ENCODE measurements at regions not wholly inside any gene's neighbourhood (a gene's known extent, or its start where the extent isn't known, plus 50 kb on each side); places are given as distances from the start of the nearest gene placed in this dataset.

DNA sequence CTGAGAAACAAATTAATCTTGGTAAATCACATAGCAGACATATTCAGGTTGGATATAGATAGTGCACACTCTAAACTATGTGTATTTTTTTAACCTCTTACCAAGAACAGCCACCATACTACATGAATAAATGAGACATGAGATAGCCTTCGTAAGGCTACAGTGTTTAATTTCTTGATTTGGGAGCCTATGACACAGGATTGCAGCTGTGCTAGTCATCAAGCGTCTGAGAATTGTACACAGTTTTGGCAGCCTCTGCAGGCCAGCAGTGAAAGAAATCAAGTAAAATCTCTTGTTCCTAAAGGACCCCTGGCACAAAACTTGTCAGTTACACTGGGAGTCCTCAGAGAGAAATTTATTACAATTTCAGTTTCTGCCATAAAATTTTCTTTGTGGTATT is 236.1 kb downstream of the C12orf50 start:
- Mint-ChIP-seq H3K9me3 (no peaks in the 10 kb centered on the region), H3K36me3 (no peaks in the 10 kb centered on the region), H3K27ac (no peak overlapping the region), H3K4me1 (no peaks in the 10 kb centered on the region), H3K27me3 (no peaks in the 10 kb centered on the region), H3K4me3 (no peak overlapping the region)
- ATAC-seq (ENCODE audit: low read depth), result no peak
- no peak for DNase-seq (ENCODE audit: low spot score in 2 of 2)

DNA sequence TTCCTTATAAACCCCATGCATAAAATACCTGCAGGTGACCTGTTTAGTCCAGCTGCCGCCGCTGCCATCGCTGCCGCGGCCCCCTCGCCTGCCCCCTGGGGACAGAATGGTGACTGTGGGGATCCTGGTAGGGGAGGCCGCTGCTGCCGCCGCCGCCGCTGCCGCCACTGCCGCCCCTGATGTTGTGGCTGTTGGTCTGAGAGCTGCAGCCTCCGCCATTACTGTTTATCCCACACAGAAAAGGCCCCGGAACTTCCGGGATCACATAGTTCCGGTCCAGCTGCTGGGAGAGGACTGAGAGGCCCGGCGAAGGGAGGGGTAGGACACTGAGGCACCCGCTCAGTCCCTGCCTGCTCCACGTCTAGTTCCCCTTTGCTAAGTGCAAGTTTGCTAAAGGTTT is 244.9 kb downstream of the C12orf50 start:
- ATAC-seq (ENCODE audit: low read depth), result no peak
- Mint-ChIP-seq H3K4me3 (no peak overlapping the region), H3K27me3 (no peaks in the 10 kb centered on the region), H3K4me1 (no peaks in the 10 kb centered on the region), H3K9me3 (no peaks in the 10 kb centered on the region), H3K27ac (no peak overlapping the region), H3K36me3 (no peaks in the 10 kb centered on the region)
- DNase-seq (ENCODE audit: low spot score in 2 of 2), result no peak

DNA sequence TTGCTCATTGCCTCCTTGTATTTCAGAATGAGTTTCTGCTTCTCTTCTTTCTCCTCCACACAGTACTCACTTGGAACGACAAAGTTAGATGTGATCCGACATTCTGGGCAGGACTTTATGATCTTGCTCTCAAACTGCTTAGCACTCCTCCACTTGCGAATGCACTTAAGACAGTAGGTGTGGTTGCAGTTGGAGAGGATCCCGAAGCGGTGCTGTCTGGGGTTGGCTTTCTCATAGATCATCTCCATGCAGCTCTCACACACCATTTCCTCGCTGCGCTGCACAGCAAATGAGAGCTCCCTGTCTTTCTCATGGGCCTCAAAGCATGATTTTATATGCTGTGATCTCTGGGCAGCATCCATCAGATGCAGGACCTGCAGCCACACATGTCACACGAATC is 245.7 kb downstream of the C12orf50 start:
- Mint-ChIP-seq H3K9me3 (no peaks in the 10 kb centered on the region), H3K27ac (no peak overlapping the region), H3K4me3 (no peak overlapping the region), H3K4me1 (no peaks in the 10 kb centered on the region), H3K27me3 (no peaks in the 10 kb centered on the region), H3K36me3 (no peaks in the 10 kb centered on the region)
- ATAC-seq (ENCODE audit: low read depth) (no peak), DNase-seq (ENCODE audit: low spot score in 2 of 2) (no peak)

DNA sequence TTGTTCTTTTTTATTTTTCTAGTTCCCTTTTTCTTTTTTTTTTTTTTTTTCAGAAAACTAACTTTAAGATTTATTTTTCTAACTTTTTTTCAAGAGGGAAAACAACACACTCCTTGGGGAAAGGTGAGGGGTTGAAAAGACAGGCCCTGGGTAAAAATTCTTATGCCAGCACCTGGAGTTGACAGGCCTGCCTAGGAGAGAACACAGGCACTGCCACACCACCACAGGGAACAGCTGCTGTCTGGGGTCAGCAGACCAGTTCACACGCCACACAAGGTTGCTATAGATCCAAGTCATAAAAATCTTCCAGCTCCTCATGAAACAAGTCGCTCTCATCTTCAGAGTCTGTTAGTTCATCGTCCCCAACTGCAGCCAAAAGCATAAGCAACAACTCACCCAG is 246.4 kb downstream of the C12orf50 start:
- DNase-seq (ENCODE audit: low spot score in 2 of 2), result no peak
- ATAC-seq (ENCODE audit: low read depth), result no peak
- Mint-ChIP-seq H3K27ac (no peak overlapping the region), H3K36me3 (no peaks in the 10 kb centered on the region), H3K4me1 (no peaks in the 10 kb centered on the region), H3K9me3 (no peaks in the 10 kb centered on the region), H3K27me3 (no peaks in the 10 kb centered on the region), H3K4me3 (no peak overlapping the region)

DNA sequence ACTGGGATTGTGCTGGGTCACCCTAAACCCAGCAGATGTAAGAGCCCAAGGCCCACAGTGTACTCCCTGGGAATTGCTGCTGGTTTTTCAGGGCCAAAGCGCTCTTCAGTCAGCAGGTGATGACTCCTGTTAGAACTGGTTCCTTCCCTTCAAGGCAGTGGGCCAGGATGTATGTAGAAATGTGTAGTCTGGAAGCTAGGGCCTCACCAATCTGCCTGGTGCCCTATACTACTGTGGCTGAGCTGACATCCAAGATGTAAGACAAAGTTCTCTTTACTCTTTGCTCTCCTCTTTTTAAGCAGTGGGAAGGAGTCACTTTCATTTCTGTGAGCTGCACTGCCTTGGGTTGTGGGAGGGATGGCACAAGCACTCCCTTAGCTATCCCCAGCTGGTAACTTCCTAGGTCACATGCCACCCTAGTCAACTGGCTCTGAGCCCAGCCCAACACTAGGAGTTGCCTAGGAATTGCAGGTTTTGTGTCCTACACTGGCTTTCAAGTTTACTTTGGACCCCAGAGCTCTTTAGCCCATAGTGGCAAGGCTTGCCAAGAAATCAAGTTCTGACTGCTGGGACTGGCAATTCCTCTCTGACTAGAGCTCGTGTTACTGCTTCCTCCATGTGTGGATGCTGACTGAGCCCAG is 249.2 kb downstream of the C12orf50 start:
- Mint-ChIP-seq H3K4me3 (no peak overlapping the region), H3K27ac (no peak overlapping the region), H3K27me3 (no peaks in the 10 kb centered on the region), H3K36me3 (no peaks in the 10 kb centered on the region), H3K4me1 (no peaks in the 10 kb centered on the region), H3K9me3 (no peaks in the 10 kb centered on the region)
- ATAC-seq (ENCODE audit: low read depth) (no peak), DNase-seq (ENCODE audit: low spot score in 2 of 2) (no peak)

DNA sequence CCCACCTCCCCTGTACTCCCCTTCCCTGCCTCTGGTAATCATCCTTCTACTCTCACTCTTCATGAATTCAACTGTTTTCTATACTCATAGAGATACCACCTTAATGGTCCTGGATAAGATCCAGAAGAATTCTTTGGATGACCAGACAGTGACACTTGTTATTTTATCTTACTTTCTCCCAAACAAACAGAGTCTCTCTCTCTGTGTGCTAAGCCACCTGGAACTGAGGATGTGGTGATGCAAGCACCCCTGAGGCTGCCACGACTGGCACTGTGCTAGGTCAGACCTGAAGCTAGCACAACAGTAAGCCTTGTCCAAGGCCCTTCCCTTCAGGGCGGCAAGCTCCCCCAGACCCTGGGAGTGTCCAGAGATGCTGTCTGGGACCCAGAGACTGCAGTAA is 250.2 kb downstream of the C12orf50 start:
- no peaks in the 10 kb centered on the region for H3K36me3 Mint-ChIP-seq
- no peak overlapping the region for H3K4me3 Mint-ChIP-seq
- DNase-seq (ENCODE audit: low spot score in 2 of 2) (no peak), ATAC-seq (ENCODE audit: low read depth) (no peak)
- H3K4me1 Mint-ChIP-seq, result no peaks in the 10 kb centered on the region
- H3K9me3 Mint-ChIP-seq, result no peaks in the 10 kb centered on the region
- no peak overlapping the region for H3K27ac Mint-ChIP-seq
- no peaks in the 10 kb centered on the region for H3K27me3 Mint-ChIP-seq

DNA sequence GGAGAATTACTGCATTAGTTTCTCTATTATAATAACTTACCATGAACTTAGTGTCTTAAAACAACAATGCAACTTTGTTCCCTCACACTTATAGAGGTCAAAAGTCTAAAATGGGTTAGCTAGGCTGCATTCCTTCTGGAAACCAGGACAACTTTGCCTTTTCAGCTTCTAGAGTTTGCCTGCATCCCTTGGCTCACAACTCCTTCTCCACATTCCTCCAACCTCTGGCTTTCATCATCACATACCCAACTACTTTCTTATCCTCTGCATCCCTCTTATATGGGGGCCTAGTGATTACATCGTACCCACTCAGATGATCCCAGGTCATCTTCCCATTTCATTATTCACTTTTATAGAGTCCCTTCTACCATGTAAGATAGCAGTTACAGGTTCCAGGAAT is 251.1 kb downstream of the C12orf50 start:
- H3K4me3 Mint-ChIP-seq, result no peak overlapping the region
- H3K27ac Mint-ChIP-seq, result no peak overlapping the region
- DNase-seq (ENCODE audit: low spot score in 2 of 2) (no peak), ATAC-seq (ENCODE audit: low read depth) (no peak)
- H3K9me3 Mint-ChIP-seq, result no peaks in the 10 kb centered on the region
- no peaks in the 10 kb centered on the region for H3K27me3 Mint-ChIP-seq
- H3K4me1 Mint-ChIP-seq, result no peaks in the 10 kb centered on the region
- no peaks in the 10 kb centered on the region for H3K36me3 Mint-ChIP-seq

DNA sequence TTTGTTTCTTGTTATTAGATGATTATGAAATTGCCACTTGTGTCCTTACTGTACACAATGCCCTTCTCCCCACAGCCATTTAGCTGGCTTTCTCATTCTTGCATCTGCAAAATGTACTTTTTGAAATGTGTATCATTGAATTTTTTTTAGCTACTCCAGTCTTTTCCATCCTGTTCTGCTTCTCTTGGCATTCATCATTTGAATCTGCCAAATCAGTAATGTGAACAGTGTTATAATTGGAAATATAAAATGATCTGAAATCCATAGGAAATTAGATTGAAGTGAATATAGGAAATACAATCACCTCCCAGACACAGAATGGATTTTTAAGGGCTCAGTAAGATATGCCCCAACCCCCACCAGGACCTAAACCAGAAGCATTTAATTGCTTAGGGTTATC is 253.4 kb downstream of the C12orf50 start:
- ATAC-seq (ENCODE audit: low read depth) (no peak), DNase-seq (ENCODE audit: low spot score in 2 of 2) (no peak)
- H3K4me1 Mint-ChIP-seq, result no peaks in the 10 kb centered on the region
- no peaks in the 10 kb centered on the region for H3K36me3 Mint-ChIP-seq
- H3K27me3 Mint-ChIP-seq, result no peaks in the 10 kb centered on the region
- H3K27ac Mint-ChIP-seq, result no peak overlapping the region
- no peaks in the 10 kb centered on the region for H3K9me3 Mint-ChIP-seq
- H3K4me3 Mint-ChIP-seq, result no peak overlapping the region

DNA sequence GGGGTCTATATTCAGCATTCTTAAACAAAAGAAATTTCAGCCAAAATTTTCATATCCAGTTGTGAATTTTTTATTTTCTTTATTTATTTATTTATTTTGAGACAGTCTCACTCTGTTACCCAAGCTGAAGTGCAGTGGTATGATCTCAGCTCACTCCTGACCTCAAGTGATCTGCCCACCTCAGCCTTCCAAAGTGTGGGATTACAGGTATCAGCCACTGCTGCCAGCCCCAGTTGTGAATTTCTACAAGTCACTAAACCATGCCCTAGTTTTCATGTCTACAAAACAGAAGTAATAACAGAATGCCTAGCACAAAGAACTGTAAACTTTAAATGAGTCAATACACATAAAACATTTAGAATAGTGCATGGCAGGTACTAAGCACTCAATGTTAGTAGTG is 254.2 kb downstream of the C12orf50 start:
- Mint-ChIP-seq H3K9me3 (no peaks in the 10 kb centered on the region), H3K4me3 (no peak overlapping the region), H3K27ac (no peak overlapping the region), H3K27me3 (no peaks in the 10 kb centered on the region), H3K4me1 (no peaks in the 10 kb centered on the region), H3K36me3 (no peaks in the 10 kb centered on the region)
- DNase-seq (ENCODE audit: low spot score in 2 of 2), result no peak
- ATAC-seq (ENCODE audit: low read depth), result no peak

DNA sequence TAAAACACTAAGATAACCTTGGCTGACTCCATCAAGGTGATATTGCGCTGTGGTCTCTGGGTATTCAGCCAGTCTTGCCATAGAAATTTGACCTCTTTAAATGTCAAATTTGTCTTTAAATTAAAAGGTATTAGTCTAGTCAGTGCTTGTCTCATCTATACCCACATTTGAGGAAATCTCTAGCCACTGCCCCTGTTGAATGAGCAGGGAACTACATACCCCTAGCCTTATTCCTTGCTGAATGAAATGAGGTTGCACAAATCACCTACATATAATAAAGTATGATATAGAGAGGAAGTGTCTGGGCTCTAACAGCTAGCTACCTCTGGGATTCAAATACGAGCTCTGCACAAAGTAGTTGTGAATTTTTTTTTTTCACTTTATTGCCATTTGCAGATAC is 256.8 kb downstream of the C12orf50 start:
- H3K9me3 Mint-ChIP-seq, result no peaks in the 10 kb centered on the region
- no peak overlapping the region for H3K4me3 Mint-ChIP-seq
- ATAC-seq (ENCODE audit: low read depth), result no peak
- no peaks in the 10 kb centered on the region for H3K36me3 Mint-ChIP-seq
- H3K27ac Mint-ChIP-seq, result no peak overlapping the region
- DNase-seq (ENCODE audit: low spot score in 2 of 2), result no peak
- H3K27me3 Mint-ChIP-seq, result no peaks in the 10 kb centered on the region
- no peaks in the 10 kb centered on the region for H3K4me1 Mint-ChIP-seq

DNA sequence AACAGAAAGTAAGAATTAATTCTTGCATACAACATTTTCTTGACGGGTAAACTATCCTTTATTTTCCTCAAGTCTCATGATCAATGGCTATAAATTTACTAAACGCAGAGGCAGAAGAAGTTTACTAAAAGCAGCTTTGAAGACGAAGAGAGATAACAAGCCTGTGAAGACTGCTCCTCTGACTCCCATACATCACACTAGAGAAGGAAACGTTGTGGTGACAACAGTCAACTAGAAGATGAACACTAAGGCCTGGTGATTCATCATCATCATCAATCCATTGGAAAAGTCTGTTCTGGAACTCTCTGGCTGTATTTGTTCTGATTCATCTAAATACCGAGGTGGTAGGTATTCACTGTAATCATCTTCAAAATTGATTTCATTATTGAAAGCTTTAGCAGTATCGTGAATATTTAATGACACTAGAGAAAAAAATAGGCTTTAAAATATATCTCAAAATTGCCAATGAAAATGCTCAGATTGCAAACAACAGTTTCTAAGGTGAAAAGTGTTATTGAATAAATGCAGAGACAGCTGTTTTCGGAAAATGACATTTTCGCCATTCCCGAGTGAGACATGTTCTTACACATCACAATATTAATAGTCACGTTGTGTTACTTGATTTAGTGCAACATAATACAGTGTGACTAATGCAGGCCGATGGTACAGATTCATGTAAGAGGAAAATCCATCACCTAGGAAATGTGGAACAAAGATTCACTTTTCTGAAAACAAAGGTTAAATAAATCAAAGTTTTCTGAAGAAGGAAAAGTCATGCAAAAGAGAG is 260.5 kb downstream of the C12orf50 start:
- H3K36me3 Mint-ChIP-seq, result no peaks in the 10 kb centered on the region
- DNase-seq (ENCODE audit: low spot score in 2 of 2), result no peak
- no peaks in the 10 kb centered on the region for H3K4me1 Mint-ChIP-seq
- H3K9me3 Mint-ChIP-seq, result no peaks in the 10 kb centered on the region
- no peak overlapping the region for H3K4me3 Mint-ChIP-seq
- no peaks in the 10 kb centered on the region for H3K27me3 Mint-ChIP-seq
- no peak for ATAC-seq (ENCODE audit: low read depth)
- H3K27ac Mint-ChIP-seq, result no peak overlapping the region

DNA sequence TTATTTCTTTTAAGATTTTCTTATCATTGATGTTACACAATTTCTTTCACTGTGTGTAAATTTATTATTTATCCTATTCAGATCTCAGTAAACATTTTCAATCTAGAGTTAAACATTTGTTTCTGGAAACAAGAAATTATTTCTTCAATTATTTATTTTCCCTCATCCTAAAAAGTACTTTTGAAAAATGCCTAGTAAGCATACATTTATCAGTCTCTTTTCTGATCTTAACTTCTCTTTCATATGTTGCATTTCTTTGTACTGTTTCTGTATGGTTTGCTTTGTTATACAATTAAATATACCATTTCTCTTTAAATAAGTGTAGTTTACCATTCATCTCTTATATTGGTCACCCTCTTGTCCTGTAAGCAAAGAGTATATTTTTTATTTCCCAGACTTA is 263.2 kb downstream of the C12orf50 start:
- Mint-ChIP-seq H3K9me3 (no peaks in the 10 kb centered on the region), H3K4me3 (no peak overlapping the region), H3K27ac (no peak overlapping the region), H3K4me1 (no peaks in the 10 kb centered on the region), H3K36me3 (no peaks in the 10 kb centered on the region), H3K27me3 (no peaks in the 10 kb centered on the region)
- ATAC-seq (ENCODE audit: low read depth), result no peak
- DNase-seq (ENCODE audit: low spot score in 2 of 2), result no peak

DNA sequence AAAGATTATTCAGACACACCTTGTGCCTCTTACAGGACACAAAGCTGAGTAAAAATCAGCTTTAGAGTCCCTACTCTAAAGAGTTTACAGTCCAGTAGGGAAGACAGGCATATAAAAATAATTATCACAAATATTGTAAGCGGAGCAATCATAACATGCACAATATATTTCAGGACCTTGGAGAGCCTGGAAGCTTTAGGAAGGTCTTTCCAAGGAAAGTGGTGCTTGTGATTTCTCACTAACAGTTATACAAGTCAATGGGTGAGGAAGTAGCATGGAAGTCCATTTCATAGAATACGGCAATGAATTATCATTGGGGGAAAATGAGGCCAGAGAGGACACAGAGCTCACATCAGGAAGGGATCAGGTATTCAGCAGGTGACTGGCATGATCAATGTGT is 268.3 kb downstream of the C12orf50 start:
- DNase-seq (ENCODE audit: low spot score in 2 of 2), result no peak
- H3K4me1 Mint-ChIP-seq, result no peaks in the 10 kb centered on the region
- H3K4me3 Mint-ChIP-seq, result no peak overlapping the region
- no peaks in the 10 kb centered on the region for H3K36me3 Mint-ChIP-seq
- H3K27ac Mint-ChIP-seq, result no peak overlapping the region
- H3K9me3 Mint-ChIP-seq, result peaks cover 2% of the 10 kb centered on the region
- ATAC-seq (ENCODE audit: low read depth), result no peak
- peaks cover 1% of the 10 kb centered on the region for H3K27me3 Mint-ChIP-seq

DNA sequence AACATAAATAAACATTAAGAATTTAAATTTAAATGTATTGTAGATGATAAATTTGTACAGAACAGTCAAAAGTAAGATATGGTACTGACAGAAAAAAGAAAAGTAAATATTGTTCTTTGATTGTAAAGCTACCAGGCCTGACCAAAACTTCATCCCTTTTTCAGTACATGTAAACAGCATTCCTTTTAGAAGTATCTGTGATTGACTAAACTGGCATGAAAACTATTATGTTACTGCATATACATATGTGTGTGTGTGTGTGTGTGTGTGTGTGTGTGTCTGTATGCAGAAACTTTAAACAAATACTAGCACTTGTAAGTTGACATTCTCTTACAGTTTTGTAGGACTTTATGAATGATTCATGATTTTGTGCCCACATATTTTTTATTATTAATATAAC is 270.9 kb downstream of the C12orf50 start:
- Mint-ChIP-seq H3K9me3 (peaks cover 2% of the 10 kb centered on the region), H3K4me3 (no peak overlapping the region), H3K36me3 (no peaks in the 10 kb centered on the region), H3K27ac (no peak overlapping the region), H3K27me3 (peaks cover 1% of the 10 kb centered on the region), H3K4me1 (no peaks in the 10 kb centered on the region)
- DNase-seq (ENCODE audit: low spot score in 2 of 2) (no peak), ATAC-seq (ENCODE audit: low read depth) (no peak)

DNA sequence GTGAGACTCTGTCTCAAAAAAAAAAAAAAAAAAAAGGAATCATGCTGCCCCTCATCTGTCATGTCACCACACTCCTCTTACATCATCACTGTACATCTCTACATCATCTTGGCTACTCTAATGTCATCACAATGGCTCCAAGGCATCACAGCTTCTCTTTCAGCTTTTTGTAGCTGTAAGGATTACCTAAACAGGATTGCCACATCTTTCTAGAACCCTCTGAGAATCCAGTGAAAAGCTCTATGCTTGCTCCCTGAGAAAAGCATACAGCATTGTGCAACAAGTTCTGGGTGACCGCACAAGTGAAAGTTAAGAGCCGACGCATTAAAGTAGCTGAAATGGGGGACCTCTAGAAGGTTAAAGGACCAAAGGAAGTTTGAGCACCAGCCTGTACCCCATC is 272.5 kb downstream of the C12orf50 start:
- H3K27ac Mint-ChIP-seq, result no peak overlapping the region
- ATAC-seq (ENCODE audit: low read depth), result no peak
- no peak overlapping the region for H3K4me3 Mint-ChIP-seq
- H3K36me3 Mint-ChIP-seq, result no peaks in the 10 kb centered on the region
- H3K27me3 Mint-ChIP-seq, result peaks cover 1% of the 10 kb centered on the region
- H3K9me3 Mint-ChIP-seq, result peaks cover 2% of the 10 kb centered on the region
- no peaks in the 10 kb centered on the region for H3K4me1 Mint-ChIP-seq
- no peak for DNase-seq (ENCODE audit: low spot score in 2 of 2)

All from memory B cell (primary cell).